GM21390 (cell line): ENCODE measurements at regions not wholly inside any gene's neighbourhood (a gene's known extent, or its start where the extent isn't known, plus 50 kb on each side); places are given as distances from the start of the nearest gene placed in this dataset.

Experiments used
- ATAC-seq: cut with Tn5 transposase; IDR thresholded peaks from one replicate; pipeline ENCODE4 v1.9.1; 2021; ENCODE audit not compliant: unreplicated experiment

GRCh38 chr4:85250852-85251251, 224.1 kb upstream of the ARHGAP24 start:
- ATAC-seq = no peak

DNA sequence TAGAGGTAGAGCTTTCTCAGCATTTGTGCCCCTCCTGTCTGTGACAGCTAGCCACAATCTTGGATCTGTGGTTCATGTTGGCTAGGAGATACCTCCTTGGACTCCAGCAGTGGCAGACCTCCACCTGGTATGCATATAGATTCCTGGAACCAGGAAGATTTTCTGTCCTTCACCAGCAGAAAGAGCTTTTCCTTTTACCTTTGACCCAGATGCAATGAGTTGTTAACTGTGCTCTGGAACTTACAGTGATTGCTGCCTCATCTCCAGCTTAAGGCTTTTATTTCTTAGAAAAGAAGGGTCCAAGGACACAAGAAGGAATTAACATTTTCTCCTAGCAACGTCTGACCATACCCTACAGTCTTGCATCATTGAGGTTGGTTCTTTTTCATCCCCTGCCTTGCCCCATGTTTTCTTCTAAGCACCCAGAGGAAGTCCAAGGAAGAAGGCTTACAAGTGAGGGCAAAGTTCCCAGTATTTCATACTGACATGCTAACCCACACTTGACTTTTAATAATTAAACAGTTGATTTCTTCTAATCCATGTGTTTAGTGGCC, 217.1 kb upstream of the ARHGAP24 start:
- ATAC-seq = no peak

DNA sequence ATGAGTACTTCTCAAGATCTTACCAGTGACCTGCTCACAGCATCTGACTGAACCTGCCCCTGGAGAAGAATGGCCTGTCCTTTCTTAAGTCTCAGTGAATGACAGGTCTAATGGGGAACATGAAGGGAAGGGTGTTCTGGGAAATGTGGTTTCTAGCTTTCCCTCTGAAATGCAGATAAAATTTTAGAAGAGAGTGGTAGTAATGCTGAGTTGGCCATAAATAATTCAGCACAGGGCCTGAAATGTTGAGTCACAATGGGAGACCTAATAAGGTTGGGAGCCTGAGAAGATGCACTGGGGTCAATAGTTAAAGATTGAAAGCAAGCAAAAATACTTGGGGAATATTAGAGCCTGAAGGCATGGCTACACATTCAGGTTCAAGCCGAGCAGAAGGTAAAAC, 214.9 kb upstream of the ARHGAP24 start:
- no peak for ATAC-seq

DNA sequence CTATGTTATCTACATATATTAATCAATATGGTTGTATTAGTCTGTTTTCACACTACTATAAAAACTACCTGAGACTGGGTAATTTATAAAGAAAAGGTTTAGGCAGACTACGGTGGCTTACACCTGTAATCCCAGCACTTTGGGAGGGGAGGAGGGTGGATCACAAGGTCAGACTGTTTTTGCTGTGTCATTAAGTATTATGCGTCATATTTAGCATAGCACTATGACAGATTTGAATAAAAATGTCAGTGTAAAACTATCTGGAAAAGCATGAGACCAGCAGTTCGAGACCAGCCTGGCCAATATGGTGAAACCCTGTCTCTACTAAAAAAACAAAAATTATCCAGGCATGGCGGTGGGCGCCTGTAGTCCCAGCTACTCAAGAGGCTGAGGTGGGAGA, 209.7 kb upstream of the ARHGAP24 start:
- no peak for ATAC-seq

- no peak for ATAC-seq
These were observed 206.8 kb upstream of the ARHGAP24 start for GRCh38 chr4:85268188-85268587.

GRCh38 chr4:85268961-85269360, 206.0 kb upstream of the ARHGAP24 start:
- ATAC-seq = no peak

DNA sequence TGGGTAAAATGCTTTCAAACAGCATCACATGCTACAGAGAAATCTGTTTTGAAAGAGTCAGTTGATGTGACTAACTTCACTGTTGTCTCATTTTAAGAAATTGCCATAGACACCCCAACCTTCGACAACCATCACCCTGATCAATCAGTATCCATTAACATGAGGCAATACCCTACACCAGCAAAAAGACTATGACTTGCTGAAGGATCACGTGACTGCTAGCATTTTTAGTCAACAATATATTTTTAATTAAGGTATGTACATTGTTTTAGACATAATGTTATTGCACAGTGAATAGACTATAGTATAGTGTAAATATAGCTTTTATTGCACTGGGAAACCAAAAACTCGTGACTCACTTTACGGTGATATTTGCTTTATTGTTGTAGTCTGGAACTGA, 200.0 kb upstream of the ARHGAP24 start:
- ATAC-seq = no peak

GRCh38 chr4:85280963-85281362, 194.0 kb upstream of the ARHGAP24 start:
- ATAC-seq = no peak

DNA sequence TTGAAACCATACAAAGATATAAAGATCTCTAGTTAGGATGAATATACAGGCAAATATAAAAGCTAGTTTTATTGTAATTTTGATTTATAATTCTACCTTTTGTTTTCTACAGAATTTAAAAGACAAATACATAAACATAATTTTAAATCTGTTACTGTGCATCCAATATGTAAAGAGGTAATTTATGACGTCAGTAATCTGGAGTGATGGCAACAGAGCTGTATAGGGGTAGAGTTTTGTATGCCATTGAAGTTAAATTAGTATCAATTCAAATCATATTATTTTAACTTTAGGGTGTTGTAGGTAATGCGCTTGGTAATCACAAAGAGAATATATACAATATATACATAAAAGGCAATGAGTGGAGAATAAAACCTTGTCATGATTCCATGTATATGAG, 183.7 kb upstream of the ARHGAP24 start:
- ATAC-seq = no peak

- no peak for ATAC-seq
These were observed 176.9 kb upstream of the ARHGAP24 start for GRCh38 chr4:85298037-85298436.

DNA sequence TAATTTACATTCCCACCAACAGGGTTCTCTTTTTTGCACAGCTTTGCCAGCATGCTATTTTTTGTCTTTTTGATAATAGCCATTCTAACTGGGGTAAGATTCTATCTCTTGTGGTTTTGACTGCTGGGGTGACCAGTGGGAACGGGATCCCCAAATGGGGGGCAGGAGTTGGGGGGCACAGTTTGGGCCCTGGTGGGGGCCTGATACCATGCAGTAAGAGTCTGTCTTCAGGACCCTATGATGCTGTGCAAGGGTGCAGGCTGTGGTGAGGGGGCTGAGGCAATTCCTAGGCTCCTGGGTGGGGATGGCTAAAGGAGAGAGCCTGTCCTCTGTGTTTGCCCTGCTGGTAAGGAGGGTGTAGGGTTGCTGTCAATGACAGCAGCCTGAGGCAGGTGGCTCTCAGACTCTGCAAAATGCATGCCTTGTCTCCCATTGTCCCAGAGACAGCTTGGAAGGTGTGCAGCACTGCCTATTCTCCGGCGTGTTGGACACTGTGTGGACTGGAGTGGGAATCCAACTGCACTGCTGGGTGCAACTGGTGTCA, 172.7 kb upstream of the ARHGAP24 start:
- ATAC-seq = no peak

GRCh38 chr4:85302756-85303155, 172.2 kb upstream of the ARHGAP24 start:
- ATAC-seq = no peak

DNA sequence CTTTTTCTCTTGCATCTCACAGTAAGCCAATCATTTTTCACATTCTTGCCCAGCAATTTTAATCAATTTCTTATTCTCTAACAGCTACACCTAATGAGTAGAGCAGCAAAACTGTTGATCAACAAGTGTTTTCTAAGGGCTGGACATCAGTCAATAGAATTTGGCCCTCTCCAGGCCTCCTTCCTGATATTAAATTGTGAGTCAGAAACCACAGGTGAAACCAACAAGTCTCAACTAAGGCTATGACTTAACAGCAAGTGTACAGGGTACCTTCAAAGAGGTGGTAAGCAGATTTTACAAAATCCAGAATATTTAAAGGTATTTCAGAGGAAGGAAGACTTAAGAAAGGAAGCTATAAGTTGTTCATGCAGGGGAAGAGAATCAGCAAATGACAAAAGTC, 156.5 kb upstream of the ARHGAP24 start:
- ATAC-seq = no peak

GRCh38 chr4:85358831-85359230, 116.1 kb upstream of the ARHGAP24 start:
- ATAC-seq = no peak

DNA sequence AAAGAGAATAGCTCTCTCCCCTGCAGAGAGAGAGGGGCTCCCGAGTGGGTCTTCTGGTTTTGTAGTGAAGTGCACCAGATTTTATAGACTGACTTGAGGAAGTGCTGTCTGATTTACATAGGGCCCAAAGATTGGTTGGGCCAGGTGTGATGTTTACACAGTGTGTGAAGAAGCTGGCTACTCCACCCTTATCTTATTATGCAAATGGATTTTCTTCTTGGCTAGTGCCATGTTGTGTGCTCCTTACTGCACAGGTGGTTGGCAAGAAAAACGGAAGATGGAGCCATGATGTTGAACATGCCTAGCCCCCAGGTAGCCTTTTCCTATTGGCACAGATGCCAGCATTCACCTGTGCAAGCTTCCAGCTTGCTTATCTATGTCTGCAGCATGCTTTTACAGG, 112.4 kb upstream of the ARHGAP24 start:
- ATAC-seq = no peak

DNA sequence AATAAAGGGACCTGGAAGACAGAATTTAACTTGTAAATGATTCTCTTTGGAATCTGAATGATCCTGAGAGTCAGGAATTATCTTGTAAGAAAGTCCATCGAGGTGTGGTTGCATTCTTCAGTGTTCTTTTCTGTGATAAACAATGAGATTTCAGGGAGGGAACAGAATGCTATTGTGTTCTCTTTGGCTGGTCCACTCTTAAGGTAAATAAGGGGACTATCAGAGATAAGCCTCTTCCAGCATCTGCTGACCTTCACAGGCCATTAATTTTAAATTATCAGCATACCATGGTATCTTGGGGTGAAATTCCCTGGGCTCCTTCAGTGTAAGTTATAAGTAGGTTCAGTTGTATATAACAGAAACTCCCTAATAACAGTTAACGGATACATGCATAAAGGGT, 107.1 kb upstream of the ARHGAP24 start:
- no peak for ATAC-seq

DNA sequence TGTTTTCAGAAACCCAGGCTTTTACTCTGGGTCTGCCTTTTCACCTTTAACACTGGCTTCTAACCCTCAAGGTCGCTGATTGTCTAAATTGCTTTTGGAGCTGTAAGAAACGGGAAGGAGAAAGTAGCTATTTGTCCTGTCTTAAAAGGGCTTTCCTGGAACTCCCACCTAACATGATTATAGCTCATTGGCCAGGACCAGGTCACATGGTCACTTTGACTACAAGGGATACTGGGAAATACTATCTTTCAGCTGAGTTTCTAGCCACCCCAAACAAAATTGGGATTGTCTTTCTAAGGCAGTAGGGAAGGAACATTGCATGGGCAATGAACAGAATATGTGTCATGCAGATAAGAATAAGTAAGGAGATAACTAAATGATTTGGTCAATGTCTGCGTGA, 106.7 kb upstream of the ARHGAP24 start:
- ATAC-seq = no peak

DNA sequence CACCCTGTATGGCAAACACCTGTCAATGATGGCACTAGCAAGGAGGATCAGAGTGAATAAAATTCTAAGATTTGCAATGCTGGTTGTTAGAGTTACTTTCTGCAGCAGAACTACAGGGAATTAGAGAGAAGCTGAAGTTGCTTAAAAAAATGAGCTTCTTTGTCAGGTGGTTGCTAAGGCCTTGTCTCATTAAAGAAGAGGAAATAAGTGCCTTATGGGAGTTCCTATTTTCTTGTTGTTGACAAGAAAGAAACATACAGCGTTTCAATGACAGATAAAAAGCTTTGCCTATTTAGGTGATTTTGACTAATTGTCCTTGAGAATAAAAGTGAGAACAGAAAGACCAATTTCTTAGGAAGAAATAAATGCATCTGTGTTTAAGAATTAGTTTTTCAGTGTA, 106.0 kb upstream of the ARHGAP24 start:
- no peak for ATAC-seq

DNA sequence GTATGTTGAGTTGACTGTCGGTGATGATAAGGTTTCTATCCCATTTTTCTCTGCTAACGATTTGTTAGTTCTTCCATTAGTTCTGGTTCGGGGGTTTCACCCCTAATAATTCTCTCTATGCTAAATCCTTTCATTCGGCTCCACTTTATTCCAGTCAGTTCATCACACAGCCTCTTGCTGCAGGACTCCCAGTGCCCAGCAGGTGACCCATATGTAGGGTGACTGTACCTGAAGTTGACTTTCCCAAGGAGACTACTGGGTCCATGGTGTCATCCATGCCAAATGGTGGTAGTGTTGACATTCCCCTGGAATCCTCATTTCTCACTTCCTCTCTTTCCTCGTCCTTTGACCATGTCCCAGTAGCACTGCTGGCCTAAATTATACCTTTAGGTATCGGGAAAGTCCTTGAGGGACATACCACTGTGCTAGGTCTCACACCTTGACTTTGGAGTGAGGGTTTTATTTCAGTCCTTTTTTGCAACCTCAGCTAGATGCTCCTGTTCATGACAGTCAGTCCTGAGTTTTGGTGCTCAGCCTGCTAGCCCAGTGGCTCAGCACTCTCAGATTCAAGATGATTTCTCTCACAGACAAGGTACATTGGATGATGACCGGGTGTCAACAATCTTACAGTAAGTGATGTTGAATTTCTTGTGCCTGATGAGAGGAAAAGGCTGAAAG, 105.1 kb upstream of the ARHGAP24 start:
- peak; percentile 8 for ATAC-seq

GRCh38 chr4:85370400-85371032, 104.4 kb upstream of the ARHGAP24 start:
- peak; percentile 92 for ATAC-seq

DNA sequence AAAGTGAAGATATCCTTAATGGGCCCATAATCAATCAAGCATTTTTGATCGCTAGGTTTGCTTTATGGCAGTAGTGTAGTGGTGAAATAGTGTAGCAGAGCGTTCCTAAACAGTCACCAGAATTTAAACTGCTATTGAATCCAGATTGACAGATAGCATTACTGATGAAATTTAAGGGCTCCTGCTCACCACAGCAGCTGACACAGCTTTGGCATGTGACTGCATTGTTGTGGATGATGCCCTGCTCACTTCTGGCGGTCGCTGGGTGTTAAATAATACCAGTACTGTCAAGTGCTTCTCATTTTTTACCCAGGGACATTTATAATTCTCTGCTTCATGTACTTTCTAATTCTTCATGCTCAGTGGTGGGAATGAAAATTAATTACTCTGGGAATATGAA, 102.0 kb upstream of the ARHGAP24 start:
- no peak for ATAC-seq

- ATAC-seq = no peak
These were observed 98.7 kb upstream of the ARHGAP24 start for GRCh38 chr4:85376285-85376684.
